Iris pigment epithelial cell (primary cell): ENCODE measurements at regions not wholly inside any gene's neighbourhood (a gene's known extent, or its start where the extent isn't known, plus 50 kb on each side); places are given as distances from the start of the nearest gene placed in this dataset.

Experiments used
- DNase-seq: peaks from one replicate; pipeline ENCODE4 v3.0.0-alpha.2; 2011; ENCODE audit warnings: low read depth

- no peak for DNase-seq
Measured at GRCh38 chr5:31048282-31049270, 144.9 kb upstream of the CDH6 start.

GRCh38 chr5:31047621-31048020 is 145.9 kb upstream of the CDH6 start:
- DNase-seq = peak; percentile 12

GRCh38 chr5:31047007-31047406 is 146.5 kb upstream of the CDH6 start:
- no peak for DNase-seq

- DNase-seq = peak; percentile 76
Measured at GRCh38 chr5:31036411-31036810, 157.1 kb upstream of the CDH6 start.

GRCh38 chr5:31033295-31033694 is 160.2 kb upstream of the CDH6 start:
- peak; percentile 75 for DNase-seq

GRCh38 chr5:31029925-31030324 is 163.6 kb upstream of the CDH6 start:
- no peak for DNase-seq

- no peak for DNase-seq
Measured at GRCh38 chr5:31027721-31028120, 165.8 kb upstream of the CDH6 start.

- DNase-seq = peak; percentile 71
Measured at GRCh38 chr5:31023105-31023504, 170.4 kb upstream of the CDH6 start.

- peak; percentile 79 for DNase-seq
Measured at GRCh38 chr5:31021181-31021624, 172.3 kb upstream of the CDH6 start.

GRCh38 chr5:31008231-31008630 is 185.3 kb upstream of the CDH6 start:
- DNase-seq = no peak

GRCh38 chr5:31007672-31008071 is 185.8 kb upstream of the CDH6 start:
- no peak for DNase-seq

GRCh38 chr5:31000287-31000686 is 193.2 kb upstream of the CDH6 start:
- no peak for DNase-seq

GRCh38 chr5:30997681-30998080 is 195.8 kb upstream of the CDH6 start:
- DNase-seq = no peak

- no peak for DNase-seq
Measured at GRCh38 chr5:30994902-30995301, 198.6 kb upstream of the CDH6 start.

GRCh38 chr5:30994176-30994575 is 199.3 kb upstream of the CDH6 start:
- no peak for DNase-seq

GRCh38 chr5:30991462-30991861 is 202.0 kb upstream of the CDH6 start:
- peak; percentile 61 for DNase-seq

GRCh38 chr5:30981576-30981975 is 211.9 kb upstream of the CDH6 start:
- DNase-seq = peak; percentile 39

- DNase-seq = peak; percentile 22
Measured at GRCh38 chr5:30968971-30969370, 224.5 kb upstream of the CDH6 start.

GRCh38 chr5:30960036-30960435 is 233.4 kb upstream of the CDH6 start:
- no peak for DNase-seq

GRCh38 chr5:30959238-30959637 is 234.2 kb upstream of the CDH6 start:
- DNase-seq = peak; percentile 6

GRCh38 chr5:30957591-30957990 is 235.9 kb upstream of the CDH6 start:
- DNase-seq = no peak

GRCh38 chr5:30956251-30956650 is 237.2 kb upstream of the CDH6 start:
- DNase-seq = no peak

GRCh38 chr5:30937070-30937469 is 256.4 kb upstream of the CDH6 start:
- DNase-seq = no peak

- DNase-seq = no peak
Measured at GRCh38 chr5:30933599-30933998, 259.9 kb upstream of the CDH6 start.
